Right kidney (tissue), 1 donor: ENCODE measurements at regions not wholly inside any gene's neighbourhood (a gene's known extent, or its start where the extent isn't known, plus 50 kb on each side); places are given as distances from the start of the nearest gene placed in this dataset.

Experiments
- DNase-seq: peaks from one replicate; pipeline ENCODE4 v3.0.0-alpha.2; 2016

DNA sequence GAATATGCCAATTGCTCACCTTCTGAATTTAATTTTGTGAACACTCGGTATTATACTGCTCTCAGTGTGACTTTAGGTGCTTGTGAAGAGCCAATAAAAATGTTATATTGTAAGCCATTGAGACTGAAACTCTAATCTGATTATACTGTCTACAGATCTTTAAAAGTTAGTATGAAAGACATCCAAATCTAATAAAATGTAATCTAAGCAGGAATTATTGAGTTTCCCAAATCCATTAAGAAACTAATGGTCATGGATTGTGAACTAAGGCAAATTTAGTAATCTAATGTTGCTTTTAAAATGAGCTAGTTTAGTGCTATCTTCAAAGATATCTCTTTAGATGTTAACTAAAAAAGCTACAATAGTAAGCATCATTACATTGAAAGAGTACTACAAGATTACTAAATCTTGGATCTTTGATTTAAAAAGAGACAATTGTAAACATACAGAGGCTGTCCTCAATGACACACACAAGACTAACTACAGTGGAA is 1132.4 kb upstream of the B3GALT2 start:
- no peak for DNase-seq

DNA sequence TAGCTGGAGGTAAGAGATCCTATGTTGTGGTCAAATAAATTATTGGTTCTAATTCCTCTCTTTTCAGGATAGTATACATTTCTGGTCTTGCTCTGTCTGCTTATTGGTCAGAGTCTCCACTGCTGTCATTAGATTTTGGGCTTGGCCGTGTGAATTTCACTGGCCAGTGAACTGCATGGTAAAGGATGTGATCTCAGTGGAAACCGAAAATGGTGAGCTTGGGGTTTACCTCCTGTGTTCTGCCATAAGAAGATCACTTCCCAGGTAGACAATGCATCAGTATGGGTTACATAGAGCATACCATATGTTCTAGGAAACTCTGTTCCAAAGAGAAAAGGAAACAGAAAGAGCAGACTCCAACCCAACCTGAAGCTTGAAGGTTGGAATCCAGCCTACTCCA is 1123.3 kb upstream of the B3GALT2 start:
- no peak for DNase-seq

DNA sequence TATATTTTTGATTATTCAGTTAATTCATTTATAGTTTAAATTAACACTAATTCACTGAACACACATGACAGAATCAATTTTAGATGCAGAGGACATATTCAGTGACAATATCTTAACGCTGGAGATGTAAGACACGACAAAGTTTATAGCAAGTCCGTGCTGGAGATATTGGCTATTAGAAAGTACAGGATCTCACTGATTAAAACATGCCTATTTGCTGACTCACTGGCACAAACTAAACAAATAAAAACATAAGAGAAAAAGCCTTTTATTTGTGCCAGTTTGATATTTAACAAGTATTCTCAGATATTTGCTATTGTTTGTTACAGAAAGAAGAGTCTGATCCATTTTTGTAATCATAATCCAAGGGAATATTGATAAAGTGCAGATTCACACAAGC is 1122.9 kb upstream of the B3GALT2 start:
- no peak for DNase-seq

DNA sequence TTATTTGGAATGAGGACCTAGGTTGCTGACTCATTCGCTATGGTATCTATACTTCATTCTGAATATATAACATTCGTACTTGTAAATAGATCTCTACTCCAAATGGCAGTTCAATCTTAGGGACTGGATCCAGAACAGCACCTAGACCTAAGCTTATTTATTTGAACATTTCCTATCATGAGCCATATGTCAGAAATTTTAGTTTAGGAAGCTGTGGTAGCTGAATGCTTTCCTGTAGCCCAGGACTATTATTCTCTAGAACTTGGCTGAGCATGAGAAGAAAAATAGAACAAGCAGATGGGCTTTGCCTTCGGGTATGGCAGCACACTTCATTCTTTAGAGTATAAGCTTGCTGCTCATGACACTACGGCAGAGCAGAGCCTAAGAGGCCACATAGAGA is 1114.4 kb upstream of the B3GALT2 start:
- no peak for DNase-seq

DNA sequence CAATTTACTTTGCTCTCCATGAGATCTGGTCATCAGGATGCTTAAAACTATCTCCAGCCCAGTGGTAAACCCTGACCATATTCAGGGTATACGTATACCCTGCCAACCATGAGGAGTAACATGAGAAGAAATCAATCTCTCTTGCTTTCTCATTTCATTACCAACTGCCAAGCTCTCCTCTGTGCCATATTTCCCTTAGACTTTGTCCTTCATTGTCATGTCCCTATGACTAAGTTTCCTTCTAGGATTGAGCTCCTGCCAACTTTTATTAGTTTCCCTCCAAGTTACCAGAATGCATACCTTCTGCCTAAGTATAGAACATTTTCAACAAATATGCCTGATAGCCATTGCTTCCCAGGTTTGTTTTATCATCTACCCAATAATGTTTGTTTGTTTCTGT is 1113.9 kb upstream of the B3GALT2 start:
- no peak for DNase-seq

DNA sequence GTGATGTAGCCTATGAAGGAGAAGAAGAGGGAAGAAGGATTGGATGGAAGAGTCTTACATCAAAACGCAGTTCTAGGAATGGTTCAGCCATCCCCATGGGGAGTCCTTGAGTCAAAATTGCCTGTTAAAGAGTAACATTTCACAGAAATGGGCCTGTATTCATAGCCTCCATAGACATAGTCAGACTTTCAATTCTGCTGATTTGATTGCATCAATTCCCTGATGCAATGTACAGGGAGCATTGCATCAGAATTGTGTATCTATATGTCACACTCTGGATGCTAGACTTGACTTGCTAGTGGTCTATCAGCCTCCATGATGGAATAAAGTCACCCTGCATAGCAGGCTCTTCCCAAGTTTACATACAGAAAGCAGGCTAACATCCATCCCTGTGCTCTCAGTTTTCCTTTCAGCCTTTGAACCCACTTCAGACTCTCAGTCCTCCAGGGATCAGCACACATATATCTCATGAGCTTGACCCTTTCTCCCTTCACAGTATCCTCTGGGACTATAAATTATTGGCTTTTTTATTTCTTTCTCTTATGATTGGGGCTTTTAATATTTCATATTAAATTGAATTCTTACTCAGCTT is 1111.7 kb upstream of the B3GALT2 start:
- DNase-seq, result no peak

DNA sequence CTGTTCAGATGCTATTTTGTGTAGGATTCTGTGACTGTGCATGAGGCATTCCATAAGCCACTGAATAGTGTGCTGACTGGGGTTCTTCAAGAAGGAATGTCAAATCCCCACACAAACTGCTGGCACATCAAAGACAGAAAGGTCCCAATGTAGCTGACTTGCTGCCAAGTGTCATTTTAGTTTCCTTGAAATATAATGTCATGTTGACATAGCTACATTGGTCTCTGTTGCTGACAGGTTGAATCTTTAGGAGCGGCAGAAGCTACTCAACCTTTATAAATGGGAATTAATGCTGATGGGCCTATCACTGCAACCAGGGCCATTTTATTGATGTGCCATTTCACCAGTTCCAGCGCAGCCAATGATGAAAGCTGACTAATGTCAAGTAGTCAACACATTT is 1110.7 kb upstream of the B3GALT2 start:
- no peak for DNase-seq

DNA sequence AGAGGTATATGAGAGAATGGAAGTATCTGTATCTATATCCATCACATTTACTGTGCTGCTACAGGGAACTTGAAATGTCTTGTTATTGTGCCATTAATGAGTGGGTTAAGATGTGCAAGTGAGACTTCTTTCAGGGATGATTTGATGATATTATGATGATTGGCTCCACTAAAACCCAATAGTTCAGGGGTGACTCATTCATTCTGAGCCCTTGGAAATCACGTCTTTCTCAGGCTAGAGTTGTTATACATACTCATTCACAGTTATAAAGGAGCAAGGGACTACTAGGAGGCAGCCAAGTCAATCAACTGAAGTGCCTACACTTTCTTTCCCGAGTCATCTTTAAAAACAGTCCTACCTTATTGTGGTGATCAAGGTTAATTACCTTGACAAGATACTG is 1109.8 kb upstream of the B3GALT2 start:
- no peak for DNase-seq

DNA sequence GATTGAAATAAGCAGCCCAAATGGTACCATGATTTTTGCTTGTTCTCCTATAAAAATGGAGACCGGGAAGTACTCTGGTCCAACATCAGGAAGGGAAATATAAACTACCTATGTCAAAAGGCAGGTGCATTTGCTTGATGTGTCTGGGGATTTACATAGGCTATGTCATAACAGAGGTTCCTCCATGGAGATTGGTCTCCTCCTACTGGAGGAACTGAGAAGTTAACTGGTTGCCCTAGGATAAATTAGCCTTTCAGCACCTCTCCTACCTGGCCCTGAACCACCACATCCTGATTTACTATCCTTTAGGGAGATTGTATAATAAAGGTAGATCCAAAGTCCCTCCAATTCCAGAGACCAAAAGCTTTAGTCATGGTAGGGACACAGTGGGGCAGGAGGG is 1109.3 kb upstream of the B3GALT2 start:
- DNase-seq, result peak; percentile 11

DNA sequence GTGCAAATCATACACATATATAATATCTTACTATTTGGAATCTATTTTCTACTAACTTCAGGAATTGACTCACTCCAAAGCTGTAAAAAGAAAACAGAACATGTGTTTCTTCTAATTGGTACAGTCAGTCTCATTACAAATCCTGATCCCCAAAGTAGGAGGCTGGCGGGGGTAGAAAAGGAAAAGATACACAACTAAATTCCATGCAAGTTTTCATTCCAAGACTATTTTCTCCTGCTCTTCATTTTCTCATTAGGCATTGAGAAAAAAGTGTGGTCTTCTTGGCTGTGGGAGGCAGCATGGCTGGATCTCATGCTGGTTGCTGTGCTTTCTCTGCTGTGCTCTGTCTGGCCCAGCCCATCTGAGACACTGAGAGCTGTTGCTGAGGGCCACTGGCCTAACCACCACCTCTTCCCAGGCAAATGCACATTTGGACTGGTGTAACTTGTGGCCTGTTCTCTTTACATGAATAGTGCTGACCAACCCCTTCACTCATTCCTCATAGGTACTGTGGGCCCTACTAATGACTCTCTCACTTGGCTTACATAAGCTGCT is 1107.5 kb upstream of the B3GALT2 start:
- no peak for DNase-seq

DNA sequence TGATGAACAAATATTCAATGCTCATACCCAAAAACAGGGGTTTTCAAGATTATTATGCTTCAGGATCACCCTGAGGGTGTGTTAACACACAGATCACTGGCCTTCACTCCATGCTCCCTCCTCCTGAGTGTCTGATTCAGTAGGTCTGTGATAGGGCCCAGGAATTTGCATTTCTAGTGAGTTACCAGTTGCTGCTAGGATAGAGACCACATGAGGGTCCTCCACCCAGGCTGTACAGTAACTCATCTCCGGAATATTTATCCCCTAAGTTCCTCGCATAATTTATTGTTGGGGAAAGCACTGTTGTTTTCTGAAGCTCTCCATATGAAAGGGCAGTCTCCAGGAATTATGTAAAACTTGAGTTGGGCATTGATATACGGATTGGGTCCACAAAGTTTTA is 1106.6 kb upstream of the B3GALT2 start:
- DNase-seq, result no peak

DNA sequence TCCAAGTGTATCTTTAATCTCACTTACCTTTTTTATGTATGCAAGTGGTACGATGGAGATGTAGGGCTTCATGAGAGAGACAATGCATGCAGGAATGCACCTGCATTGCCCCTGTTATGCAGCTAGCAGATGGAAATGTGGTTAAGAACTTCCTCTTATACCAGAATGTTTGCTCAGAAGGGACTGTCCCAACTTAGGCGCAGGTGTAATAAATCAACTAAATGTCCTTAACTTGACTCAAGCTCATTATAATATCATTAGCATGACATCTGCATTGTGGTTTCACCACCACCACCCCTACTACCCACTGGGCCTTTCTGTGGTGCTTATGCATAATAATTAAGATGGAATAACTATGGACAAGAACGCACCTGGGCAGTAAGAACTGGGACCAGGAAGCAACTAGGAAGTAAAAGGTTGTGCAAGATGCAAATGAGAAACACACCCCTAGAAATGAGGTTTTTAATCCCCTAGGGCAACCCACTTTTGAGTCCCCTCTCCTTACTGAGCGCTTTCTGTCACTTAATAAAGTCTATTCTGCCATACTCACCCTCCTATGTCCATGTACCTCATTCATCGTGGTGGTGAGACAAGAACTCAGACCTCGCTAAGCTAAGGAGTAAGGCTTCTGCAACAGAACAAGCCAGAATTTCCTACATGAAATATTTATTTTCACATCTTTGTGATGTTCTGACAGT is 1103.3 kb upstream of the B3GALT2 start:
- no peak for DNase-seq

DNA sequence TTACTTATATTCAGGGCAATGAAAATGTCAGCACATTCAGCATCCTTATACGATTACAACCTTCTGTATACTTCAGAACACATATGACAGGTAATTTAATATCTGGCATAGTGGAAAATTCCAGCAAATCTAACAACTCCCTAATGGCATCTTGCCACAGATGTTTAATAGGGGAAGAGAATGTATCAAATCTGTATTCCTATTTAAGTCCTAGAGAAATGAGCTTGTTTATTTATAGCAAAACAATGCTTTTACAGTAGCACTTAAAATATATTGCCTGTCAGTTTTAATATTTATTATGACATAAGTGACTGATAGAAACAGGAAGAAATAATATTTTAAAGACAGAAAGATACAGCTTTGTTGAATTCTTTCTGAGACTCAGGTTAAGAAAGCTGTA is 1101.8 kb upstream of the B3GALT2 start:
- DNase-seq, result no peak

DNA sequence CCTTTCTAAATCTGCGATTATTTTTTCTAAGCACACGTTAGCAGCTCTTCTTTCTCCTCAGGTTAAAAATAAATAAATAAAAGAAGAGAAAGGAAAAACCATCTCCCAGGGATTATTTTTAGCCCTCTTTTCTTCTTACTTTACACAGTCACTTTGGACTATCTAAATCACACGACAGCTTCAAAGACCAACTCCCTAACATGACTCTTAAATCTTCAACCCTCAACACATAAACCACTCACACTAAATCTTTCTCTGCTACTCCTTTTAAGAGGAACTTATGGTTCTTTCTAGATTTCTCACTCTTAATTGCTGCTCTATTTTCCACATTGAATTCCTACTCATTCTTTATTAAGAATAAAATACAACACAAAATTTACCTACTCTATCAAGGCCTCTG is 1095.0 kb upstream of the B3GALT2 start:
- peak; percentile 11 for DNase-seq

DNA sequence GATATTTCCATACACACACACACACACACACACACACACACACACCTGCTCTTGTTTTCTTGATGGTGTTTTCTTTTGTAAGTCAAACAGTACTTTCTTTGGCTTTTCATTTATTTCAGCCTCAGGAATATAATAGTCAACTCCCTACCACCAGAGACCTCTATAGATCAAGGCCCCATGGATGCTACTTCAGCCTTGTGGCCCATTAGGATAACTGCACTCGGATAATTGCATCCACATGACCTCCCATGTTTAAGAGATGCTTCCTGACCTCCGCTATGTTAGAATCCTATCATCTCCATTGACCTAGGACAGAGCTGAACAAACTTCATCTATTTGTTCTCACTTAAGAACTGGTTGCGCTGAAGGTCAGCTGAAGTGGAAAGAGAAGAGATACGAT is 1094.0 kb upstream of the B3GALT2 start:
- no peak for DNase-seq

DNA sequence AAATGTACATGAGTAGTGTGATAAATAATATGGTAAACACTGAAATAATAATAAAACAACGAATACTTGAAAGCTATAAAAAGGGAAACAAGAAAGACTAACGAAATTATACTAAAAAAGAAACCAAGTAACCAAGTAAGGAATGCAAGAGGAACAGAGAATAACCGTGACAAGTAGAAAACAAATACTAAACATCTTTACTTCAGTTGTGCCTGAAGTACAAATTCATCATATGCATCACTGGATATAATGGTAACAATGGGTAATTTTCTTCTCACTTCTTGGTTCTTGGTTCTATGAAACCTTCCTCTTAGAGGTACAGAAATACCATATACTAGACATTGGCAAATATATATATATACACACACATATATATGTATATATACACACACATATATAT is 1093.6 kb upstream of the B3GALT2 start:
- DNase-seq, result no peak

DNA sequence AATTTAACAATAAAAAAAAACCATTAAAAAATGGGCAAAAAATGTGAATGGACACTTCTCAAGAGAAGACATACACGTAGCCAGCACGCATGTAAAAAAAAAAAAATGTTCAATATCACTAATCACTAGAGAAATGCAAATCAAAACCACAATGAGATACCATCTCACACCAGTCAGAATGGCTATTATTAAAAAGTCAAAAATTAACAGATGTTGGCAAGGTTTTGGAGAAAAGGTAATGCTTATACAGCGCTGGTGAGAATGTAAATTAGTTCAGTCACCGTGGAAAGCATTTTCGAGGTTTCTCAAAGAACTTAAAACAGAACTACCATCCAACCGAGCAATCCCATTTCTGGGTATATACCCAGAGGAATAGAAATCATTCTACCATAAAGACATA is 1091.5 kb upstream of the B3GALT2 start:
- no peak for DNase-seq

DNA sequence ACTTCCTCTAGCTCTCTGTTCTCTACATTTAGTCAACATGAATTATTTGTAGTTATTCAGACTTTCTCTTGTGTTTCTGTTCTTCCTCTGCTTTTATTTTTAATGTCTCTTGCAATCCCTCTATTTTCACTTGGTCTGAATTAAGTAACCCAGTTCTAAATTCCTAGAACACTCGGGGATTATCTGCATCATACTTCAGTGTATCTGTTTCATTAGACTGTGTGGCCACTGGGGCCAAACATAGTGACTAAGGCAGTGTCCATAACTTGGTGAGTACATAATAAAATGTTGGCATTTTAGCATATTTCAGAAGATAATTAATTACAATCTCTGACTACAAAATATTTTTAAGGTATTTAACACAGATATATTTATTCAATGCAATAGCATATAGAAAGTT is 1087.2 kb upstream of the B3GALT2 start:
- no peak for DNase-seq

DNA sequence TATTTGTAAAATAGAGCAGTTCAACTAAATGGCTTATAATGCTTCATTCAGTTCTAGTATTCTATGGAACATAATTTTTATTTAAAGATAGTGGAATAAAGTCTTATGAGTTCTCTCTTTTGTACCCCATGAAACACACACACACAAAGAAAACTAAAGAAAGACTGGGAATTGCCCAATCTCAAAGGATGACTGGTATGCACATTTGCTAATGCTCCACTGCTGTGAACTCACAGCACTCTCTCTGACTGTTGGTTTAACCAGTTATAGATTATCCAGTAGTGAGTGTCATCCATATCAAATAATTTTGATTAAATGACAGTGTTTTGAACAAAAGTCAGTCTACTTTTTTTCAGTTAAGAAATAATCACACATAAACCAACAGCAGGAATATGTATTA is 1082.4 kb upstream of the B3GALT2 start:
- no peak for DNase-seq

DNA sequence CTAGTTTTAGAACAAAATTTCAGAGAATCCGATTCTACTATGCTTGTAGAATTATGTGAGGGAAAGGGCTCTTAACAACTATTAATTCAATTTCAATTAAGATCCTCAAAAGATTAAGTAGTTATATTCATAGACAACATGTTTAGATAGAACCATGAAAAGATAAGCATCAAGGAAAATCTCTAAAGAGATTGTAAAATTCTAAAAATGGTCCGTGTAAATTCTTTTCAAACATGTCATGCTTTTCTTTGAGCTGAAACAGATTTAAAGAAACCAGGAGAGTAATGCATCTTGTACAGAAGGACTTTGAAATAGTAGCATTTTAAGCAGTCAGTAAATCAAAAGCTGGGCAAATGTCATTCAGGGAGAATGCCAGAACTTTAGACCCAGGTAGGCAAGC is 1080.6 kb upstream of the B3GALT2 start:
- DNase-seq, result no peak

DNA sequence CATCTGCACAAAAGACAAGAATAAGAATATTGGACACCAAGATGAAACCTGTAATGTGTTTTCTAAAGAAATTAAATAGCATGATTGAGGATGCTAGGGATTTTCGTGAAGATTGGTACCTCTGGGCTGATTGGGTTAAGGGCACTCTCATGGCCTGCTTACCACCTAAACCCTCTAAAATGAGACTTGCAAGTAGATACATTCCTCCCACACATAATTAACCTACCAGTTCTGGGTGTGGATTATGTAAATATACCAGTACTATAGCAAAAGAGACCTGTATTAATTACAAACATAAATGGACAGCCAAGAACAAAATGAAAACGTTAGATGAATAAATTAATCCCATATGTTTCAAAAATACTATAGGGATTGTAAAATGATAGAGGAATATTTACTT is 1069.6 kb upstream of the B3GALT2 start:
- DNase-seq, result no peak

DNA sequence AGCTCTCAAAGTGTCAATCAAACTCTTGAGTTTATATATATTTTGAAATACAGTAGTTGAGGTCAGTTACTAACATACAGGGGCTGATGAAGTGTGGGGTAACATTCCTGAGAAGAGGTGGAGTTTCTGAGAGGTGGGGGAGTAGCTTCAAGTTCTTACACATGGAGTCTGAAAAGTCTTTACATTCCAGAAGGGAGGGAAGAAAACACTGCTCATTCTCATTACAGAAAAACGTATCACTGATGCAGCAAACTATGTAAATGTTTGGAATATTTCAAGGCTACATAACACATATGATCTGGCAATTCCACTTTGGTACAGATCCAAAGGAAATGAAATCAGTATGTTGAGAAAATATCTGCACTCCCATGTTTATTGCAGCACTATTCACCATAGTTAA is 1065.8 kb upstream of the B3GALT2 start:
- DNase-seq, result no peak

DNA sequence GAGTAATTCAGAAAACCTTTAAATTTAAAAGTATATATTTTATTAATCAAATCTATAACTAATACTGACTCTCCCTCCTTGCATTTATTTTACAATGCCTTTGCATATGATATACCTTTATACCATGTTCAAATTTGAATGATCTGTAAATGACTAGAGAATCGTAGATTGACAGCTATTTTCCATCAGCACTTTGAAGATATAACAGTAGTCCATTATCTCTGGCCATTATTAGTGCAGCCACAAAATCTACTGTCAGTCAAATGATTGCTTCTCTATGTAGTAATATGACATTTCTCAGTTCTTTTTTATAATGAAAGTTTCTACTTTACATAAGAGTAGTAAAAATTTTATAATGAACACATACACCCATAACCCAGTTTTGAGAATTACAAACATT is 1054.8 kb upstream of the B3GALT2 start:
- no peak for DNase-seq

DNA sequence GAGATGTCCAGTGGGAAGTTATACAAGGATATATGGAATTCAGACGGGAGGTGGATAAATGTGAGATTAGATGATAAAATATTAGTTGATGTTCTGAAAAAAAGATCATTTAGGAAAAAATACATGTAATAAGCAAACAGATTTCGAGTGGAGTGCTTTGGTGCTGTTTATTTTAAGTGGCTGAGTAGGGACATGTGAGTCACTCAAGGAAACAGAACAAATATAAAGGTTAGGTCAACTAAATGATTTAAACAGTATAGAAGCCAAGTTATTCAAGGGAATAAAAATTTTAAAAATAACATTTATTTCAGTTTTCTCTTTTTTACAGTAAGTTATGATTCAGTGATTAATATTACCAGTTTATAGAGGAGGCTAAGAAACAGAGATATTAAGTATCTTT is 1046.7 kb upstream of the B3GALT2 start:
- no peak for DNase-seq
